ENCODE measurements at regions not wholly inside any gene's neighbourhood (a gene's known extent, or its start where the extent isn't known, plus 50 kb on each side); places are given as distances from the start of the nearest gene placed in this dataset.

GRCh38 chr5:6218517-6218916 is 159.8 kb downstream of the MED10 start:
- Histone ChIP-seq H3K4me1 (no peaks in the 10 kb centered on the region), H3K27ac (no peak overlapping the region), H3K4me3 (no peak overlapping the region), H3K9me3 (no peaks in the 10 kb centered on the region), H3K36me3 (no peaks in the 10 kb centered on the region), H3K27me3 (no peaks in the 10 kb centered on the region)
- WGBS, 4 donors, result 64 to 76% (median 65%) methylated on average over 5 to 6 of the region's 6 CpGs
- no peak for TF ChIP-seq CTCF (IDR thresholded peaks at IDR 0.05)
- no peak for TF ChIP-seq POLR2A (IDR thresholded peaks at IDR 0.05)
- intact Hi-C loops (cut with DNase I), result no loop called here
- ATAC-seq, result no peak
- no peak for DNase-seq

- no peaks in the 10 kb centered on the region for H3K4me1 ChIP-seq
- H3K9me3 ChIP-seq, result no peaks in the 10 kb centered on the region
- no peaks in the 10 kb centered on the region for H3K27me3 ChIP-seq
- intact Hi-C loops (cut with DNase I), result no loop called here
- ATAC-seq, result no peak
- TF ChIP-seq POLR2A (IDR thresholded peaks at IDR 0.05) (no peak), CTCF (IDR thresholded peaks at IDR 0.05) (no peak)
- WGBS, 4 donors, result 79 to 85% (median 83%) methylated on average over 5 to 7 of the region's 7 CpGs
- no peaks in the 10 kb centered on the region for H3K36me3 ChIP-seq
- DNase-seq, result no peak
- H3K27ac ChIP-seq, result no peak overlapping the region
- no peak overlapping the region for H3K4me3 ChIP-seq
These were observed 160.2 kb downstream of the MED10 start for GRCh38 chr5:6218116-6218515.

- ATAC-seq (no peak), DNase-seq (no peak)
- Histone ChIP-seq H3K36me3 (no peaks in the 10 kb centered on the region), H3K9me3 (peaks cover 0 to 7% (median 0%) of the 10 kb centered on the region in 12 donors), H3K27me3 (no peaks in the 10 kb centered on the region), H3K27ac (no peak overlapping the region), H3K4me1 (no peaks in the 10 kb centered on the region), H3K4me3 (no peak overlapping the region)
- intact Hi-C loops (cut with DNase I), result no loop called here
- no peak for TF ChIP-seq POLR2A (IDR thresholded peaks at IDR 0.05)
- TF ChIP-seq CTCF (IDR thresholded peaks at IDR 0.05), result no peak
- WGBS, 4 donors, result 85 to 92% (median 88%) methylated on average over 8 to 9 of the region's 9 CpGs
These were observed 161.8 kb downstream of the MED10 start for GRCh38 chr5:6216471-6217075.

GRCh38 chr5:6215891-6216290 is 162.5 kb downstream of the MED10 start:
- TF ChIP-seq POLR2A (IDR thresholded peaks at IDR 0.05) (no peak), CTCF (IDR thresholded peaks at IDR 0.05) (no peak)
- Histone ChIP-seq H3K27me3 (no peaks in the 10 kb centered on the region), H3K27ac (no peak overlapping the region), H3K36me3 (no peaks in the 10 kb centered on the region), H3K9me3 (peaks cover 0 to 7% (median 0%) of the 10 kb centered on the region in 12 donors), H3K4me3 (no peak overlapping the region), H3K4me1 (no peaks in the 10 kb centered on the region)
- intact Hi-C loops (cut with DNase I), result no loop called here
- no peak for DNase-seq
- no peak for ATAC-seq
- 79 to 86% (median 81%) methylated on average over 4 to 8 of the region's 8 CpGs for WGBS, 4 donors

Data from heart left ventricle (tissue), 16 donors.